Astrocyte (in vitro differentiated cells and primary cell): ENCODE measurements at regions not wholly inside any gene's neighbourhood (a gene's known extent, or its start where the extent isn't known, plus 50 kb on each side); places are given as distances from the start of the nearest gene placed in this dataset.

ENCODE experiments used
- EZH2 ChIP-seq: IDR thresholded peaks from 2 replicates; pipeline ENCODE4 v1.6.1; 2012; ENCODE audit warnings: mild to moderate bottlenecking, low read length, inconsistent platforms; ENCODE audit not compliant: insufficient read depth
- TF ChIP-seq, protein P1 (sequence below): IDR thresholded peaks from 2 replicates; pipeline ENCODE4 v1.5.1; 2011; ENCODE audit warnings: low read depth, mild to moderate bottlenecking, inconsistent platforms, low read length, moderate library complexity; ENCODE audit not compliant: insufficient read depth

DNA sequence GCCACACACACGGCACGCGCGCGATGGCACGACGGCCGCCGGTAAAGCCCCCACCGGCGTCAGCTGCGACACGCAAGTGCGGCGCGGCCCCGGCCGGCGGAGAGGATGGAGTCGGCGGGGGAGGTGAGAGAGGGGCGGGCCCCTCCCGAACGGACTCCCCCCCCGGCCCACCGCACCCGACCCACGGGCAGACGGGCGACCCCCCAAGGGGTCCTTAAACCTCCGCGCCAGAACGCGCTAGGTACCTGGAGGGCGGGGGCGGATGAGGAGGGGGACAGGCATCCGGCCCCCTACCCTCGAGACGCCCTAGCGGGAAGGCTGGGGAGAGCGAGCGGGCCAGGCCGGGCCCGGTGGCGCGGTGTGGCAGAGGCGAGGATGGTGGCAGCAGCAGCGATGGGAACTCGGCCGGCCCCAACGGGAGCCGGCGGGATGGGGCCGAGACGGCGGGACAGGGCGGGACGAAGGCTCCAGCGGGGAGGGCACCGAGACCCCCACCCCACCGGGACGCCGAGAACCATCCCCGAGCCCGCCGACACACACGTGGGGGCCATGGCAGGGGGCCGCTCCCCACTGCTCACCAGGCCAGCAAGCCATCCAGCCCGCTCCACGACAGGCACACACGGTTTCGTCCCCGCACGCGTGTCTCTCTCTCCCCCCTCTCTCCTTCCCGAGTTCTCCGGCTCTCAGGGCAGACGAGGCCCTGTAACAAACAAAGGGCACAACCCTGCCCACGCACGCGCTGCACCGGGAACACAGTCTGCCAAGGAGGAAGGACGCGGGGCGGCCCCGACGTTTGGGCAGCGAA lies 1515.4 kb upstream of the DEFB115 start:
- TF ChIP-seq, protein P1, sequence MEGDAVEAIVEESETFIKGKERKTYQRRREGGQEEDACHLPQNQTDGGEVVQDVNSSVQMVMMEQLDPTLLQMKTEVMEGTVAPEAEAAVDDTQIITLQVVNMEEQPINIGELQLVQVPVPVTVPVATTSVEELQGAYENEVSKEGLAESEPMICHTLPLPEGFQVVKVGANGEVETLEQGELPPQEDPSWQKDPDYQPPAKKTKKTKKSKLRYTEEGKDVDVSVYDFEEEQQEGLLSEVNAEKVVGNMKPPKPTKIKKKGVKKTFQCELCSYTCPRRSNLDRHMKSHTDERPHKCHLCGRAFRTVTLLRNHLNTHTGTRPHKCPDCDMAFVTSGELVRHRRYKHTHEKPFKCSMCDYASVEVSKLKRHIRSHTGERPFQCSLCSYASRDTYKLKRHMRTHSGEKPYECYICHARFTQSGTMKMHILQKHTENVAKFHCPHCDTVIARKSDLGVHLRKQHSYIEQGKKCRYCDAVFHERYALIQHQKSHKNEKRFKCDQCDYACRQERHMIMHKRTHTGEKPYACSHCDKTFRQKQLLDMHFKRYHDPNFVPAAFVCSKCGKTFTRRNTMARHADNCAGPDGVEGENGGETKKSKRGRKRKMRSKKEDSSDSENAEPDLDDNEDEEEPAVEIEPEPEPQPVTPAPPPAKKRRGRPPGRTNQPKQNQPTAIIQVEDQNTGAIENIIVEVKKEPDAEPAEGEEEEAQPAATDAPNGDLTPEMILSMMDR: no peak
- TF ChIP-seq EZH2: no peak
